A673 (cell line): ENCODE measurements at regions not wholly inside any gene's neighbourhood (a gene's known extent, or its start where the extent isn't known, plus 50 kb on each side); places are given as distances from the start of the nearest gene placed in this dataset.

Experiments used
- BruUV-seq: library from RNA; stranded (reverse); fragments of 400-500 nt; replicated peaks from 2 replicates; lab custom pipeline; 2021; lab: Mats Ljungman, UMichigan
- CTCF ChIA-PET: fragments of 300-600 bp; sonication (Branson Sonifier 250); formaldehyde crosslinking; loops from one replicate; lab custom pipeline; 2022; ENCODE audit warnings: antibody characterized with exemption; lab: Charles Lee
- POLR2A ChIA-PET: fragments of 300-600 bp; sonication (Branson Sonifier 250); formaldehyde crosslinking; loops from one replicate; lab custom pipeline; 2022; ENCODE audit warnings: antibody characterized with exemption; ENCODE audit not compliant: low non-redundant PET; lab: Charles Lee
- DNase-seq: peaks from one replicate; pipeline ENCODE4 v3.0.0-alpha.2; 2015; ENCODE audit warnings: low spot score
- H3K27ac ChIP-seq: fragments of 200-600 bp; sonication (generic); 2 replicates; pipeline ENCODE4 v1.5.1; 2016; ENCODE audit warnings: mixed run types, low read depth, mild to moderate bottlenecking, mixed read lengths, antibody characterized with exemption, low read length; ENCODE audit not compliant: poor library complexity, severe bottlenecking
- H3K27me3 ChIP-seq: fragments of 200-600 bp; sonication (generic); replicated peaks from 2 replicates; pipeline ENCODE4 v1.6.1; 2017; ENCODE audit warnings: mixed run types, low read depth, mild to moderate bottlenecking, mixed read lengths, antibody characterized with exemption, low read length; ENCODE audit not compliant: insufficient read depth, poor library complexity
- H3K36me3 ChIP-seq: fragments of 200-600 bp; sonication (generic); 2 replicates; pipeline ENCODE4 v1.6.1; 2016; ENCODE audit warnings: mixed run types, mild to moderate bottlenecking, mixed read lengths, antibody characterized with exemption, low read length; ENCODE audit not compliant: insufficient read depth, poor library complexity, severe bottlenecking
- H3K4me1 ChIP-seq: fragments of 200-600 bp; sonication (generic); 2 replicates; pipeline ENCODE4 v1.6.1; 2017; ENCODE audit warnings: mixed run types, mild to moderate bottlenecking, mixed read lengths, antibody characterized with exemption, low read length; ENCODE audit not compliant: insufficient read depth, poor library complexity, severe bottlenecking
- H3K4me3 ChIP-seq: fragments of 200-600 bp; sonication (generic); 2 replicates; pipeline ENCODE4 v1.5.1; 2016; ENCODE audit warnings: low read depth, mixed run types, mild to moderate bottlenecking, mixed read lengths, low read length; ENCODE audit not compliant: poor library complexity, severe bottlenecking
- H3K9me3 ChIP-seq: fragments of 200-600 bp; sonication (generic); 2 replicates; pipeline ENCODE4 v1.6.1; 2016; ENCODE audit warnings: mixed run types, low read depth, mild to moderate bottlenecking, mixed read lengths, antibody characterized with exemption, low read length; ENCODE audit not compliant: poor library complexity, severe bottlenecking
- CTCF ChIP-seq: fragments of 300-800, 200-600 bp; sonication (generic); conservative IDR thresholded peaks from 2 replicates; pipeline ENCODE4 v1.5.1; 2017; ENCODE audit warnings: low read depth, mild to moderate bottlenecking, antibody characterized with exemption, low read length, moderate library complexity, mixed read lengths
- EZH2 ChIP-seq: fragments of 200-600 bp; sonication (generic); IDR thresholded peaks from 2 replicates; pipeline ENCODE4 v1.6.1; 2017; ENCODE audit warnings: borderline replicate concordance, low read depth, mild to moderate bottlenecking, mixed read lengths, antibody characterized with exemption, low read length; ENCODE audit not compliant: poor library complexity, severe bottlenecking
- intact Hi-C: fragments of 100-400 bp; cut with micrococcal nuclease; formaldehyde crosslinking; loops from one replicate; pipeline ENCODE4 v1.10.0; 2022; ENCODE audit not compliant: unreplicated experiment

GRCh38 chr15:26084771-26085170 is 221.6 kb upstream of the ATP10A start:
- Histone ChIP-seq H3K27me3 (no peaks in the 10 kb centered on the region), H3K36me3 (no peaks in the 10 kb centered on the region), H3K4me3 (no peak overlapping the region), H3K27ac (no peak overlapping the region), H3K9me3 (peaks cover 8% of the 10 kb centered on the region), H3K4me1 (no peaks in the 10 kb centered on the region)
- TF ChIP-seq CTCF (no peak), EZH2 (no peak)
- intact Hi-C loops, result no loop called here
- no TSS peak for BruUV-seq
- CTCF ChIA-PET, result no interaction called here
- POLR2A ChIA-PET, result no interaction called here
- no peak for DNase-seq

GRCh38 chr15:26083896-26084295 is 220.8 kb upstream of the ATP10A start:
- no TSS peak for BruUV-seq
- peaks cover 16% of the 10 kb centered on the region for H3K9me3 ChIP-seq
- CTCF ChIA-PET, result no interaction called here
- no peak overlapping the region for H3K4me3 ChIP-seq
- H3K36me3 ChIP-seq, result no peaks in the 10 kb centered on the region
- no peaks in the 10 kb centered on the region for H3K4me1 ChIP-seq
- H3K27ac ChIP-seq, result no peak overlapping the region
- intact Hi-C loops, result no loop called here
- DNase-seq, result no peak
- TF ChIP-seq EZH2 (no peak), CTCF (no peak)
- no peaks in the 10 kb centered on the region for H3K27me3 ChIP-seq
- POLR2A ChIA-PET, result no interaction called here

- Histone ChIP-seq H3K4me1 (no peaks in the 10 kb centered on the region), H3K27ac (no peak overlapping the region), H3K27me3 (no peaks in the 10 kb centered on the region), H3K4me3 (no peak overlapping the region), H3K36me3 (no peaks in the 10 kb centered on the region), H3K9me3 (peaks cover 16% of the 10 kb centered on the region)
- DNase-seq, result no peak
- ChIA-PET CTCF (no interaction called here), POLR2A (no interaction called here)
- no peak for TF ChIP-seq EZH2
- no peak for TF ChIP-seq CTCF
- intact Hi-C loops, result no loop called here
- no TSS peak for BruUV-seq
These were observed 220.3 kb upstream of the ATP10A start for GRCh38 chr15:26083457-26083856.
